ENCODE measurements at regions not wholly inside any gene's neighbourhood (a gene's known extent, or its start where the extent isn't known, plus 50 kb on each side); places are given as distances from the start of the nearest gene placed in this dataset.

GRCh38 chr14:82528016-82528415 lies 994.4 kb upstream of the SEL1L start:
- no peak for TF ChIP-seq ZNF214 (tag by site-specific recombination; IDR thresholded peaks at IDR 0.05; ENCODE audit: borderline replicate concordance)
- TF ChIP-seq, protein P1, sequence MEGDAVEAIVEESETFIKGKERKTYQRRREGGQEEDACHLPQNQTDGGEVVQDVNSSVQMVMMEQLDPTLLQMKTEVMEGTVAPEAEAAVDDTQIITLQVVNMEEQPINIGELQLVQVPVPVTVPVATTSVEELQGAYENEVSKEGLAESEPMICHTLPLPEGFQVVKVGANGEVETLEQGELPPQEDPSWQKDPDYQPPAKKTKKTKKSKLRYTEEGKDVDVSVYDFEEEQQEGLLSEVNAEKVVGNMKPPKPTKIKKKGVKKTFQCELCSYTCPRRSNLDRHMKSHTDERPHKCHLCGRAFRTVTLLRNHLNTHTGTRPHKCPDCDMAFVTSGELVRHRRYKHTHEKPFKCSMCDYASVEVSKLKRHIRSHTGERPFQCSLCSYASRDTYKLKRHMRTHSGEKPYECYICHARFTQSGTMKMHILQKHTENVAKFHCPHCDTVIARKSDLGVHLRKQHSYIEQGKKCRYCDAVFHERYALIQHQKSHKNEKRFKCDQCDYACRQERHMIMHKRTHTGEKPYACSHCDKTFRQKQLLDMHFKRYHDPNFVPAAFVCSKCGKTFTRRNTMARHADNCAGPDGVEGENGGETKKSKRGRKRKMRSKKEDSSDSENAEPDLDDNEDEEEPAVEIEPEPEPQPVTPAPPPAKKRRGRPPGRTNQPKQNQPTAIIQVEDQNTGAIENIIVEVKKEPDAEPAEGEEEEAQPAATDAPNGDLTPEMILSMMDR (tag by site-specific recombination; IDR thresholded peaks at IDR 0.05) = no peak
- TF ChIP-seq ZNF174 (tag by site-specific recombination; IDR thresholded peaks at IDR 0.05) = no peak
- TF ChIP-seq INSM2 (tag by site-specific recombination; IDR thresholded peaks at IDR 0.05) = no peak
- no peak for TF ChIP-seq ZNF394 (tag by site-specific recombination; IDR thresholded peaks at IDR 0.05; ENCODE audit: borderline replicate concordance)
- TF ChIP-seq ZNF274 (IDR thresholded peaks at IDR 0.05; ENCODE audit: low read length) = no peak
- TF ChIP-seq ZNF274 (tag by site-specific recombination; IDR thresholded peaks at IDR 0.05; ENCODE audit: borderline replicate concordance) = no peak
